Neural progenitor cell (in vitro differentiated cells): ENCODE measurements at regions not wholly inside any gene's neighbourhood (a gene's known extent, or its start where the extent isn't known, plus 50 kb on each side); places are given as distances from the start of the nearest gene placed in this dataset.

ENCODE experiments used
- DNase-seq: peaks from one replicate; pipeline ENCODE4 v3.0.0-alpha.2; 2016; ENCODE audit warnings: low spot score
- H2AFZ ChIP-seq: fragments of 200-600 bp; sonication (generic); replicated peaks from 2 replicates; pipeline ENCODE4 v1.6.1; 2016; ENCODE audit warnings: antibody characterized with exemption
- H3F3A ChIP-seq: fragments of 200-600 bp; sonication (generic); 2 replicates; pipeline ENCODE4 v1.6.1; 2016; ENCODE audit warnings: antibody characterized with exemption, low read depth
- H3K27ac ChIP-seq: fragments of 200-600 bp; sonication (generic); 2 replicates; pipeline ENCODE4 v1.5.1; 2016; ENCODE audit warnings: mild to moderate bottlenecking
- H3K27me3 ChIP-seq: fragments of 200-600 bp; sonication (generic); 2 replicates; pipeline ENCODE4 v1.6.1; 2016; ENCODE audit warnings: mild to moderate bottlenecking, moderate library complexity
- H3K36me3 ChIP-seq: fragments of 200-600 bp; sonication (generic); 2 replicates; pipeline ENCODE4 v1.5.1; 2016
- H3K4me1 ChIP-seq: fragments of 200-600 bp; sonication (generic); 2 replicates; pipeline ENCODE4 v1.6.1; 2016; ENCODE audit warnings: mixed run types
- H3K4me2 ChIP-seq: fragments of 200-600 bp; sonication (generic); 2 replicates; pipeline ENCODE4 v1.6.1; 2016
- H3K4me3 ChIP-seq: fragments of 200-600 bp; sonication (generic); 2 replicates; pipeline ENCODE4 v1.5.1; 2016
- H3K79me2 ChIP-seq: fragments of 200-600 bp; sonication (generic); 2 replicates; pipeline ENCODE4 v1.6.1; 2016; ENCODE audit warnings: low read depth
- H3K9ac ChIP-seq: fragments of 200-600 bp; sonication (generic); 2 replicates; pipeline ENCODE4 v1.6.1; 2016
- H3K9me3 ChIP-seq: fragments of 200-600 bp; sonication (generic); 2 replicates; pipeline ENCODE4 v1.5.1; 2016; ENCODE audit warnings: low read depth
- H4K20me1 ChIP-seq: fragments of 200-600 bp; sonication (generic); 2 replicates; pipeline ENCODE4 v1.6.1; 2016; ENCODE audit warnings: low read depth
- H3K27ac Mint-ChIP-seq: 3 replicates; pipeline ENCODE4 v1.8.0; 2021; ENCODE audit warnings: mixed read lengths
- H3K27me3 Mint-ChIP-seq: 2 replicates; pipeline ENCODE4 v1.8.0; 2022; ENCODE audit warnings: low read depth, mild to moderate bottlenecking, inconsistent platforms, moderate library complexity, mixed read lengths; ENCODE audit not compliant: insufficient read depth
- H3K36me3 Mint-ChIP-seq: 3 replicates; pipeline ENCODE4 v1.8.0; 2021; ENCODE audit warnings: mixed read lengths
- H3K4me1 Mint-ChIP-seq: 3 replicates; pipeline ENCODE4 v1.8.0; 2021; ENCODE audit warnings: mixed read lengths
- H3K4me3 Mint-ChIP-seq: 3 replicates; pipeline ENCODE4 v1.8.0; 2021; ENCODE audit warnings: mild to moderate bottlenecking, moderate library complexity, mixed read lengths
- H3K9me3 Mint-ChIP-seq: 3 replicates; pipeline ENCODE4 v1.8.0; 2020; ENCODE audit warnings: mixed read lengths
- EZH2 ChIP-seq: fragments of 200-600 bp; sonication (generic); IDR thresholded peaks from 2 replicates; pipeline ENCODE4 v1.6.1; 2017; ENCODE audit warnings: antibody characterized with exemption, mild to moderate bottlenecking, moderate library complexity
- EZH2phosphoT487 ChIP-seq: fragments of 200-600 bp; sonication (generic); IDR thresholded peaks from 2 replicates; pipeline ENCODE4 v1.6.1; 2017; ENCODE audit warnings: antibody characterized with exemption
- TF ChIP-seq, protein P1 (sequence below): fragments of 200-600 bp; sonication (generic); IDR thresholded peaks from 2 replicates; pipeline ENCODE4 v1.5.1; 2017; ENCODE audit warnings: antibody characterized with exemption, mild to moderate bottlenecking

DNA sequence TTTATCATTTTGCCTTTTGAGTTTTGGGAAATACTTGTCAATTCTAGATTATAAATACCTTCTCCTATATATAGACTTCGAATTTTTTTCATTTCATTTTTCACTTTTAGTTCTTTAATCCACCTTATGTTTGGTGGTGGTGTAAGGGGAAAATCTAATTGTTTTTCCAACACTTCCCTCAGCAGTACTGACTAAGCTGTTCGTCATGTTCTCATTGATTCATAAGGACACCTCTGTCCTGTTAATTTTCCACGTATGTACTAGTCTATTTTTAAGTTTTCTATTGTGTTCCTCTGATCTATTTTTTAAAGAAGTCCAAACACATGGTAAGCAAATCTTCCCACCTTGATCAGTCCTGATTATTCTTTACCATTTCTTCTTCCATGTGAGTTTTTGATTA is 254.2 kb downstream of the SYK start:
- H3F3A ChIP-seq = no peaks in the 10 kb centered on the region
- no peak overlapping the region for H2AFZ ChIP-seq
- H3K4me1 Mint-ChIP-seq = no peaks in the 10 kb centered on the region
- no peak overlapping the region for H3K9ac ChIP-seq
- H3K4me2 ChIP-seq = no peak overlapping the region
- no peaks in the 10 kb centered on the region for H3K79me2 ChIP-seq
- H3K27ac ChIP-seq = no peak overlapping the region
- no peak overlapping the region for H3K4me3 Mint-ChIP-seq
- no peak overlapping the region for H3K4me3 ChIP-seq
- no peak for DNase-seq
- no peaks in the 10 kb centered on the region for H3K9me3 Mint-ChIP-seq
- no peaks in the 10 kb centered on the region for H3K36me3 ChIP-seq
- H3K27ac Mint-ChIP-seq = no peak overlapping the region
- no peaks in the 10 kb centered on the region for H3K9me3 ChIP-seq
- H3K27me3 Mint-ChIP-seq = no peaks in the 10 kb centered on the region
- no peaks in the 10 kb centered on the region for H3K4me1 ChIP-seq
- TF ChIP-seq EZH2phosphoT487 (no peak), EZH2 (no peak)
- TF ChIP-seq, protein P1, sequence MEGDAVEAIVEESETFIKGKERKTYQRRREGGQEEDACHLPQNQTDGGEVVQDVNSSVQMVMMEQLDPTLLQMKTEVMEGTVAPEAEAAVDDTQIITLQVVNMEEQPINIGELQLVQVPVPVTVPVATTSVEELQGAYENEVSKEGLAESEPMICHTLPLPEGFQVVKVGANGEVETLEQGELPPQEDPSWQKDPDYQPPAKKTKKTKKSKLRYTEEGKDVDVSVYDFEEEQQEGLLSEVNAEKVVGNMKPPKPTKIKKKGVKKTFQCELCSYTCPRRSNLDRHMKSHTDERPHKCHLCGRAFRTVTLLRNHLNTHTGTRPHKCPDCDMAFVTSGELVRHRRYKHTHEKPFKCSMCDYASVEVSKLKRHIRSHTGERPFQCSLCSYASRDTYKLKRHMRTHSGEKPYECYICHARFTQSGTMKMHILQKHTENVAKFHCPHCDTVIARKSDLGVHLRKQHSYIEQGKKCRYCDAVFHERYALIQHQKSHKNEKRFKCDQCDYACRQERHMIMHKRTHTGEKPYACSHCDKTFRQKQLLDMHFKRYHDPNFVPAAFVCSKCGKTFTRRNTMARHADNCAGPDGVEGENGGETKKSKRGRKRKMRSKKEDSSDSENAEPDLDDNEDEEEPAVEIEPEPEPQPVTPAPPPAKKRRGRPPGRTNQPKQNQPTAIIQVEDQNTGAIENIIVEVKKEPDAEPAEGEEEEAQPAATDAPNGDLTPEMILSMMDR = no peak
- no peaks in the 10 kb centered on the region for H4K20me1 ChIP-seq
- H3K27me3 ChIP-seq = peaks cover 1% of the 10 kb centered on the region
- no peaks in the 10 kb centered on the region for H3K36me3 Mint-ChIP-seq

DNA sequence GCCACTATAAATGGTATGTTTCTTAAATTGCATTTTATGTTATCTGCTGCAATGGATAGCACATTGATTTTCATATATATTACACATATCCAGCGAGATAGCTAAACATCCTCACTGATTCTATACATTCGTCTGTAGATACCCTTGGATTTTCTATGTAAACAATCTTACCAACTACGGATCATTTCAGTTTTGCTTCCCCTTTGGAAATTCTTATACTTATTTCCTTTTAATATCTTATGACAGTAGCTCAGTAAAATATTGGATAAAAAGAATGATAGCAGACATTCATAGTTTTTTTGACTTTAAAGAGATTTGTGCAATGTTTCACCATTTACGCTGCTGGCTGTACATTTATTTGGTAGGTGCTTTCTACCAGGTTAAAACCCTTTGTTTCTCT is 254.9 kb downstream of the SYK start:
- no peaks in the 10 kb centered on the region for H3K4me1 ChIP-seq
- no peak overlapping the region for H3K4me2 ChIP-seq
- no peaks in the 10 kb centered on the region for H3K9me3 ChIP-seq
- H3K36me3 ChIP-seq = no peaks in the 10 kb centered on the region
- H3K4me1 Mint-ChIP-seq = no peaks in the 10 kb centered on the region
- H3K36me3 Mint-ChIP-seq = no peaks in the 10 kb centered on the region
- no peaks in the 10 kb centered on the region for H3K27me3 ChIP-seq
- no peak overlapping the region for H3K4me3 ChIP-seq
- TF ChIP-seq EZH2 (no peak), EZH2phosphoT487 (no peak)
- TF ChIP-seq, protein P1 = no peak
- H3F3A ChIP-seq = no peaks in the 10 kb centered on the region
- H3K27ac ChIP-seq = no peak overlapping the region
- no peaks in the 10 kb centered on the region for H3K27me3 Mint-ChIP-seq
- no peak overlapping the region for H3K27ac Mint-ChIP-seq
- H3K9ac ChIP-seq = no peak overlapping the region
- no peak for DNase-seq
- H3K79me2 ChIP-seq = no peaks in the 10 kb centered on the region
- no peak overlapping the region for H2AFZ ChIP-seq
- H3K4me3 Mint-ChIP-seq = no peak overlapping the region
- H4K20me1 ChIP-seq = no peaks in the 10 kb centered on the region
- no peaks in the 10 kb centered on the region for H3K9me3 Mint-ChIP-seq

DNA sequence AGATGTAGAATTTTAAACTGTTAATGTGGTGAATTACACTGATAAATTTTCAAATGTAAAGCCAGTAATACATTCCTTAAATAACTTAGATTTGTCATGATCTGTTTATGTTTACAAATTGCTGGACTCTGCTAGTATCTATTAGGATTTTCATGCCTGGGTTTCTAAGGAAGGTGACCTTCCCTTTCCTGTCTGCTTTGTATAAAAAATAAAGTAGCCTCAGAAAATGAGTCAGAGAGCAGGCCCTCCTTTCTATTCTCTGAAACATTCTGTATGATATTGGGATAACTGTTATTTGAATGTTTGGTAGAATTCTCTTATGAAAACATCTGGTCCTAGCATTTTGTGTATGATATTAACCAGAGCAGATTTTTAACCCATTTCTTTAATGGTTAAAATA is 255.3 kb downstream of the SYK start:
- Histone ChIP-seq H2AFZ (no peak overlapping the region), H3K36me3 (no peaks in the 10 kb centered on the region), H3K4me3 (no peak overlapping the region), H3K4me1 (no peaks in the 10 kb centered on the region), H3F3A (no peaks in the 10 kb centered on the region), H4K20me1 (no peaks in the 10 kb centered on the region), H3K79me2 (no peaks in the 10 kb centered on the region), H3K9me3 (no peaks in the 10 kb centered on the region), H3K27me3 (no peaks in the 10 kb centered on the region), H3K9ac (no peak overlapping the region), H3K4me2 (no peak overlapping the region), H3K27ac (no peak overlapping the region)
- no peak overlapping the region for H3K4me3 Mint-ChIP-seq
- H3K9me3 Mint-ChIP-seq = no peaks in the 10 kb centered on the region
- no peaks in the 10 kb centered on the region for H3K27me3 Mint-ChIP-seq
- H3K4me1 Mint-ChIP-seq = no peaks in the 10 kb centered on the region
- TF ChIP-seq EZH2 (no peak), EZH2phosphoT487 (no peak)
- TF ChIP-seq, protein P1 = no peak
- DNase-seq = no peak
- no peaks in the 10 kb centered on the region for H3K36me3 Mint-ChIP-seq
- no peak overlapping the region for H3K27ac Mint-ChIP-seq

DNA sequence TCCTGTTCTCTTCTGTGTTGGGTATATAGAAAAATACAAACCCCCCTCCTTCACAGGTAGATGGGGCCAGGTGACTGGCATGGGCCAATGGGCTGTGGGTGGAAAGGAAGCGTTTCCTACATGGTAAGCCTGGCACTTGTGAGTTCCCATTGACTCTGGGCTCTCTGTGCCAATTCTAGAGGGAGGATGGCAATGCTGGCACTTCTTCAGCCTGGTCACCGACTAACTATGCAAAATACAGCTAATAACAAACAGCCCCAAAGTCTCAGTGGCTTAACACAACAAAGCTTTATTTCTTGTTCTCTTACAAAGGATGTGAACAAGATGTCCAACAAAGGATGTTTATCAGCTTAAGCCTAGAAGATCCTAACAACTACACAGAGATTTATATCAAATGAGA is 258.1 kb downstream of the SYK start:
- TF ChIP-seq, protein P1 = no peak
- no peak for TF ChIP-seq EZH2
- TF ChIP-seq EZH2phosphoT487 = no peak
- H3K27ac ChIP-seq = no peak overlapping the region
- no peaks in the 10 kb centered on the region for H4K20me1 ChIP-seq
- no peaks in the 10 kb centered on the region for H3K4me1 ChIP-seq
- H3K36me3 ChIP-seq = no peaks in the 10 kb centered on the region
- Mint-ChIP-seq H3K27me3 (peaks cover 2% of the 10 kb centered on the region), H3K27ac (no peak overlapping the region), H3K4me3 (no peak overlapping the region), H3K4me1 (no peaks in the 10 kb centered on the region), H3K9me3 (no peaks in the 10 kb centered on the region), H3K36me3 (no peaks in the 10 kb centered on the region)
- H2AFZ ChIP-seq = no peak overlapping the region
- H3K4me3 ChIP-seq = no peak overlapping the region
- DNase-seq = no peak
- no peaks in the 10 kb centered on the region for H3K79me2 ChIP-seq
- no peaks in the 10 kb centered on the region for H3K27me3 ChIP-seq
- H3K4me2 ChIP-seq = no peak overlapping the region
- no peaks in the 10 kb centered on the region for H3K9me3 ChIP-seq
- H3K9ac ChIP-seq = no peak overlapping the region
- H3F3A ChIP-seq = no peaks in the 10 kb centered on the region
